ENCODE measurements at regions not wholly inside any gene's neighbourhood (a gene's known extent, or its start where the extent isn't known, plus 50 kb on each side); places are given as distances from the start of the nearest gene placed in this dataset.

DNA sequence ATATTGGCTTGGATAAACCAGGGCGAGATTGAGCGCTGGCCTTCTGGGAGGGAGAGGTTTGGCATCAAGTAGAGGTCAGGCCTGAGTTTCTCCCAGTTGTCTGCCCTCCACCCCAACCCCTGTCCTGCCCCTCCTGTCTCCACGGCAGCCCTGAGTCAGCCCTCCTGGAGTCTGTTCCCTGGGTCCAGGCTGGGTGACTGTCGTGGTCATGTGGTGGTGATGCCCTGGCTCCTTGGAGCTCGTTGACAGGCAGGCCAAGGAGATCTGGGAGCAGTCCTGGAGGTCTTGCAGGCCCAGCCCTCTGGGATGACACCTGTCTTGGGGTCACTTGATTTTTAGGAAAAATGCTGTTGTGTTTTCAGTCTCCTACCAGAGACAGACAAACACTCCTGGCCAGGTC lies 53.6 kb upstream of the PODXL start:
- in situ Hi-C loops (cut with MboI; ENCODE audit: low sequenced_read_pairs, unreplicated experiment): no loop called here
- DNase-seq (ENCODE audit: low spot score): no peak
- no peak for TF ChIP-seq CTCF (IDR thresholded peaks at IDR 0.05; ENCODE audit: borderline replicate concordance, control extremely low read depth, extremely low read depth, insufficient read depth, missing control alignments)

- in situ Hi-C loops (cut with MboI; ENCODE audit: low sequenced_read_pairs, unreplicated experiment): no loop called here
- DNase-seq (ENCODE audit: low spot score): no peak
- no peak for TF ChIP-seq CTCF (IDR thresholded peaks at IDR 0.05; ENCODE audit: borderline replicate concordance, control extremely low read depth, extremely low read depth, insufficient read depth, missing control alignments)
Measured at GRCh38 chr7:131608116-131608500, 51.7 kb upstream of the PODXL start.

GRCh38 chr7:131607291-131608115 lies 51.1 kb upstream of the PODXL start:
- in situ Hi-C loops (cut with MboI; ENCODE audit: low sequenced_read_pairs, unreplicated experiment): no loop called here
- no peak for DNase-seq (ENCODE audit: low spot score)
- no peak for TF ChIP-seq CTCF (IDR thresholded peaks at IDR 0.05; ENCODE audit: borderline replicate concordance, control extremely low read depth, extremely low read depth, insufficient read depth, missing control alignments)

DNA sequence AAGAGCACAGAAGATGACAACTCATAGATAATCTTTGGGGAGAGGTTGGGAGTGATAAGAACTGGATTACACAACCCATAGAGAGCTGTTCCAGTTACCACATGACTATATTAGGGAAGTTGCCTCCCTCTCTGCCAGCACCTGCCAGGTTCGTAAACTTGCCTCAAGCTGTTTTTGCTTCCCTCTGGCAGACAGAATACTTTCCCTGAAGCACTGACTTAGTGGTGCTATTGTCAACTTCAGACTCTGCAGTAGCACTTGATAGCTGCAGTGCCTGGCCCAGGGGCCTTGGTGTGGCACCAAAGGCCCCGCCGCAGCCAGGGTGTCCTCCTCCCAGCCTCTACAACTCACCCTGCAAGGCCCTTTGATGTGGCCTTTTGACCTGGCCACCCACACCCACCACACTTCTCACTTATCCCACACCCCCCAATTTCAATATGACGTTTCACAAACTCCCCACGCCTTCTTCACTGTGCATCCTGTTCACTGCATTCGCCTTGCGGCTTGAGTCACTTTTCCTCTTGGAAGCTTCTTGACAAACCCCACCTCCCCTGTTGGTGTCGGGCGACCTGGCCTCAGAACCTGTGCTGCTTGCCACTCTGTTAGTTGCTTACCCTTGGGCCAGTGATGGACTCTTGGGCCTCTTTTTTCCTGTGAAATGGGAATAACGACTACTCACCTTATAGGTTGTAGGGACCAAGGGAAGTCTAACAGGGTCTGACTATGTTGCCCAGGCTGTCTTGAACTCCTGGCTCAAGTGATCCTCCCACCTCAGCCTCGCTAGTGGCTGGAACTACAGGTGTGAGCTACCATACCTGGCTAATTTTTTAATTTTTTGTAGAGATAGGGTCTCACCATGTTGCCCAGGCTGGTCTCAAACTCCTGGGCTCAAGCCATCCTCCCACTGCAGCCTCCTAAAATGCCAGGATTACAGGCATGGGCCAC lies 50.2 kb upstream of the PODXL start:
- in situ Hi-C loops (cut with MboI; ENCODE audit: low sequenced_read_pairs, unreplicated experiment): no loop called here
- TF ChIP-seq CTCF (IDR thresholded peaks at IDR 0.05; ENCODE audit: borderline replicate concordance, control extremely low read depth, extremely low read depth, insufficient read depth, missing control alignments): no peak
- DNase-seq (ENCODE audit: low spot score): no peak

Measured in GM13976 (cell line).